Prostate gland (tissue), 2 donors: ENCODE measurements at regions not wholly inside any gene's neighbourhood (a gene's known extent, or its start where the extent isn't known, plus 50 kb on each side); places are given as distances from the start of the nearest gene placed in this dataset.

Experiments
- POLR2A ChIP-seq: fragments of 450-650 bp; IDR thresholded peaks from one replicate; pipeline ENCODE4 v1.6.1; 2016; ENCODE audit warnings: antibody characterized with exemption, mild to moderate bottlenecking
- POLR2AphosphoS5 ChIP-seq: sonication (generic); formaldehyde crosslinking; IDR thresholded peaks from one replicate; pipeline ENCODE4 v1.6.1; 2017; ENCODE audit warnings: antibody characterized with exemption
- TF ChIP-seq, protein P1 (sequence below), 4 experiments: fragments of 200-600 bp in 2 of 4; fragments of 450-650 bp in 2 of 4; sonication (generic) in 2 of 4; IDR thresholded peaks; 1 replicate in 3 of 4; 2 replicates in 1 of 4; pipeline ENCODE4 v1.5.1; 2016 to 2019; ENCODE audit warnings: antibody characterized with exemption in 4 of 4, mild to moderate bottlenecking in 2 of 4, moderate library complexity in 2 of 4

DNA sequence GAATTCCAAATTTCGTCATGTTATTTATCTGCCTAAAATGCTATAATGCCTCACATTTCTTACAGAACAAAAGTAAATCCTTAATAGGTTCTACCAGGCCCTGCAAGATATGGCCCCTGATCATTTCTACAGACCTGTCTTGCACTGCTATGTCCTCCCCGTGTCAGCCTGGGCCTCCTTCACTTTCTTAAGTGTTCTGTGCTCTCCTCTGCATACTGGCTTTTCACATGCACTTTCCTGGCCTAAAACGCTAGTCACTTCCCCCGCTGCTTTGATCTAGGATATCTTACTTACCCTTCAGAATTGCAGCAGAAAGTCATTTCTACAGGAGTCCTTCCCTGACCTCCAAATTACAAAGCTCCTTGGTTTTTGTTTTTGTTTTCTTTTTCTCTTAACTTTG is 551.3 kb downstream of the NSUN3 start:
- TF ChIP-seq, protein P1, sequence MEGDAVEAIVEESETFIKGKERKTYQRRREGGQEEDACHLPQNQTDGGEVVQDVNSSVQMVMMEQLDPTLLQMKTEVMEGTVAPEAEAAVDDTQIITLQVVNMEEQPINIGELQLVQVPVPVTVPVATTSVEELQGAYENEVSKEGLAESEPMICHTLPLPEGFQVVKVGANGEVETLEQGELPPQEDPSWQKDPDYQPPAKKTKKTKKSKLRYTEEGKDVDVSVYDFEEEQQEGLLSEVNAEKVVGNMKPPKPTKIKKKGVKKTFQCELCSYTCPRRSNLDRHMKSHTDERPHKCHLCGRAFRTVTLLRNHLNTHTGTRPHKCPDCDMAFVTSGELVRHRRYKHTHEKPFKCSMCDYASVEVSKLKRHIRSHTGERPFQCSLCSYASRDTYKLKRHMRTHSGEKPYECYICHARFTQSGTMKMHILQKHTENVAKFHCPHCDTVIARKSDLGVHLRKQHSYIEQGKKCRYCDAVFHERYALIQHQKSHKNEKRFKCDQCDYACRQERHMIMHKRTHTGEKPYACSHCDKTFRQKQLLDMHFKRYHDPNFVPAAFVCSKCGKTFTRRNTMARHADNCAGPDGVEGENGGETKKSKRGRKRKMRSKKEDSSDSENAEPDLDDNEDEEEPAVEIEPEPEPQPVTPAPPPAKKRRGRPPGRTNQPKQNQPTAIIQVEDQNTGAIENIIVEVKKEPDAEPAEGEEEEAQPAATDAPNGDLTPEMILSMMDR (IDR thresholded peaks at IDR 0.05): no peak
- TF ChIP-seq POLR2AphosphoS5 (no peak), POLR2A (no peak)
